GM19025 (cell line): ENCODE measurements at regions not wholly inside any gene's neighbourhood (a gene's known extent, or its start where the extent isn't known, plus 50 kb on each side); places are given as distances from the start of the nearest gene placed in this dataset.

Experiments
- ATAC-seq: cut with Tn5 transposase; IDR thresholded peaks from one replicate; pipeline ENCODE4 v1.9.1; 2021; ENCODE audit warnings: mild to moderate bottlenecking, low read depth, moderate library complexity; ENCODE audit not compliant: unreplicated experiment

DNA sequence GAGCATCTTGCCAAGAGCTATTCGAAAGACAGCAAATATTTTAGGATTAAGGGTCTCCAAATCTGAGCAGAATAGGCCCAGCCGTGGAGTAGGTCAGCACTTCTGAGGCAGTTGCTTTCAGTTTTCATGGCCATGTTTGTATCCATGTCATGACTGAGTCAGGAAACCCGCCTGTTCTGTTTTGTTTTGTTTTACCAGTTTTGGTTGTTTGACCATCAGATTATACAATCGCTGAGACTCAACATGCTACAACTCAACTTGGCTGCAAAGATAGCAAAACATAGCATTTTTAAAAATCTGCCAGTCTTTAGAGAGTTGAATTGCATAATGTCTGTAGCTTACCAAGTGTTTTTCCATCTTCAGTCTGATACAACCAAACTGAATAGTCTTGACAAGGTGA is 185.1 kb upstream of the ZNF462 start:
- no peak for ATAC-seq

DNA sequence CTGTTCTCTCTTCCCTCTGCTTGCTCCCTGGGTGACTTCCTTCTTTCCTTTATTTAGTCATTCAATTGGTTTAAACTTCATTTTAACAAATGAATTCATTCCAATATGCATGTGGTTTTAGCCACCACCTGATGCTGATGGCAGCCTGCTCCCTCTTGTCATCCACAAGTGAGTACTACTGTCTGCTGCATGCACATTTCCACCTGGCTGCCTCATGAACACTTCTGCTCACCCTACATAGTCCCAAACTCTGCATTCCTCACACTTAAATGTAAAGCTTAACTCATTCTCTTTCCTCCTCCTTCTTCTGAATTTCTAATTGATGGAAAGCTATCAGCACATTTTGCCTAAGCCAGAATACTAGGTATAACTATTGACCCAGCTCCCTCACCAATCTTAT is 184.7 kb upstream of the ZNF462 start:
- no peak for ATAC-seq

DNA sequence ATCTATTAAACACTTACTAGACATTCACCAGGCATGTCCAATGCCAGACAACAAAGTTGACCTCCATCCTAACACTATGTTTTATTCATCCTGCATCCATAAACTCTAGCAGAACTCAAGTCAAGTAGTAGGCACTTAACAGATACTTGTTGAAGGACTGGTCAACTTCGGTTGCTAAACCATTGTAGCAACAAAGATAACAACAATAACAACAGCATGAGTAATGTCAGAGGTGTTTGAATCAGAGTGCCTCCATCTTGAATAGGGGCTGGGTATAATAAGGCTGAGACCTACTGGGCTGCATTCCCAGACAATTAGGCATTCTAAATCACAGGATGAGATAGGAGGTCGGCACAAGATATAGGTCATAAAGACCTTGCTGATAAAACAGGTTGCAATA is 180.5 kb upstream of the ZNF462 start:
- no peak for ATAC-seq

DNA sequence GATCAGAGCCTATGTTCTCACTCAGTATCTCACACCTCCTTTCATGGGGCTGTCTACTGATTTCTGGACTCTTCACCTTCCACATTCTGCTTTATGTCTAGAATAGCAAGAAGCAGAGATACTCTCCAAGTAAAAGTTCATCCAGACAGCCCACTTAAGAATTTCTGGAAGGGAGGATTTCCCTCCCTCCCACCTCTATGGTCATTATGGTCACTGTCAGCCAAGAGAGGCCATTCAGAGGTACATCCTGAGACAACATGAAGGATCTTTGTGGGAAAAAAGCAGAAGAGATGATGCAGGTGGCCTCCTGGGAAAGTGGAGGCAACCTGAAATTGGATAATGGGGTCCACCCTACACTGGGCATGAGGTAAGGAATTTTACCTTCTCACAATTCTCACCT is 179.5 kb upstream of the ZNF462 start:
- no peak for ATAC-seq

DNA sequence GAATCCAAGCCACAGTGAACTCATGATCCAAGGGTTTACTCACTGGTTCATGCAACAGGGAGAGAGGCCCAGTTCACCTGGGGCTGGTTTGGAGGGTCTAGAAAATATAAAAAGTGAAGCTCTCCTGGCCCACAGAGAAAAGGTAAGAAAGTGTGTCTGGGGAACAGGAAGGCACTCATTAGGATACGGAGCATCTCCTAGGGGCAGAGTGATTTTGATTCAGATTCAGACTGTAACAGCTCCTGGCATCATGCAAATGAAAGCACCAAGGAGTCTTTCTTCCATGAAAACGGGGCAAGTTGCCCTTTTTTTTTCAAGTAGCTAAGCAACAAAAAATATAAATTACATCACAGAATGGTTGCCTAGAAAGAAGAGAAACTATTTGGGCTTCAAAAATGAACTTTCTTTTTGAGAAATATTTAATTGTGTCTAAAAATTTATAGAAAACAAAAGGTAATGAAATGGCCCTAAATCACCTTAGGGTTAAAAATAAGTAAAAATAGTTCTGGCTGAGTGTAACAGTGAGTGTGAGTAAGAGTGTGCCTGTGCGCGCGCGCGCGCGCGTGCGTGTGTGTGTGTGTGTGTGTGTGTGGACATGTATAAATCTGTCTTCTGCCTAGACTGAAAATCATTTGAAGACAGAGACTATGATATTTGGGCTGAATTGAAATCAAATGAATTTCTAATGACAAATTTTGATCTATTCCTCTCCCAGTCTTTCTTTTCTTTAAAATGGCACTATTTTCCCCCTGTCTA is 177.8 kb upstream of the ZNF462 start:
- ATAC-seq, result no peak

DNA sequence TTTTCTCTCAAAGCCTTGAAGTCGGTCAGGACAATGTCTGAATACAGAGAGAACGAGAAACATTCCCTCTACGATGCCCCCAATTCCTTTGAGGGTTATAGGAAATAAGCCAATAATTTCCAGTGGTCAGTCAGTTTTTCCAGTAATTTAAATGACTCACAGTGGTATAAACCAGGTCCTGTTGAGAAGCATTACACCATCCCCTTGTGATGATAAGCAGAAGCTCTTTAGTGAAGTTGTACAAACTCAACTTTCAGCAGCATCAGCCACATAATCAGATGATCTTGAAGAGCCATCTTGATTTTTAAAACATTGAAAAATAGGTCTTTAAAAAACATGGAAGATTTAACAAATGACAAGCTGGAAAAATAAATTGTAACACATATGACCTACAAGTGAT is 173.9 kb upstream of the ZNF462 start:
- no peak for ATAC-seq

DNA sequence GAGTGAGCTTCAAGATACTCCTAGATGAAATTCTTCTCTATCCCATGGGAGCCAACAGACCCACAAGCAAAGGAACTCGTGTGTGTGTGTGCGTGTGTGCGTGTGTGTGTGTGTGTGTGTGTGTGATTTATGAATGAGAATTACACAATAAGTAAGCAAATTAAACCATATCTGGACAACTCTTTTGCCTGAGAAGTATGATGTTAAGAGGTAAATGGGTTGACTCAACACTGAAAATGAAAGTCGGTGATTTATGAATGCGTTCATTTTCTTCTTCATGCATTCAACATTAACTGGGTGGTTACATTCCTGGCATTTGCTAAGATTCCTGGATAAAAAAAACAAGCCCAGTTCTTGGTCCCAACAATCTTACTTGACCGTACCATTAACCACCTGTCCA is 171.3 kb upstream of the ZNF462 start:
- no peak for ATAC-seq

DNA sequence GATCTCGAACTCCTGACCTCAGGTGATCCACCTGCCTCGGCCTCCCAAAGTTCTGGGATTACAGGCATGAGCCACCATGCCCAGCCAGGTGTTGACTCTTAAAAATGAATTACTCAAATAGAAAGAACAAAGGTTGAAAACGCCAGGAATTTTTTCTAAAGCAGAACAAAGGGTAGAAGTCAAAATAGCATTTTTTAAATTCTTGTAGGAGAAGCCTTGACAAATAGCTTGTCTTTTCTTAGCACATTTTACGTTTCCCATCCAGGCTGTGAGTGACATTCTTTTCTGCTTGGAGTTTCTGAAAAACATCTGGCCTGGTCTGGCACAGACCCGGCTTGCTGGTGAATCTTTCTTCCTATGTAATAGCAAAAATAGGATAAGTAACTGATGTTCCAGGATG is 169.4 kb upstream of the ZNF462 start:
- no peak for ATAC-seq

DNA sequence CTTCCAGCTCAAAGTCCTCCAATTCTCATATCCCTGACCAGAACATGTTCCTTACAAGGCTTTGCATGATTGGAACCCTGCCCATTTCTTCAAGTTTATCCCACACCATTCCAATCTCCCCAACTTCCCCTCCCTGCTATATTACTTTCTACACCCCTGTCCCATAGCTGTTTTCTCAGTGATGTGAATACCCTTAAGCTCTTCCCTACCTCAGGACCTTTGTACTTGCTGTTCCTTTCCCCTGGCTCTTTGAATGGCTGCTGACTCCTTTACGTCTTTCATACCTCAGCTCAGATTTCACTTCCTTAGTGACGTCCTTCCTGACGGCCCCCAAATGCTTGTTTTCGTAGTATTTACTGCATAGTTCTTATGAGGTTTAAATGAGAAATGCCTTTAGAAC is 166.2 kb upstream of the ZNF462 start:
- no peak for ATAC-seq

DNA sequence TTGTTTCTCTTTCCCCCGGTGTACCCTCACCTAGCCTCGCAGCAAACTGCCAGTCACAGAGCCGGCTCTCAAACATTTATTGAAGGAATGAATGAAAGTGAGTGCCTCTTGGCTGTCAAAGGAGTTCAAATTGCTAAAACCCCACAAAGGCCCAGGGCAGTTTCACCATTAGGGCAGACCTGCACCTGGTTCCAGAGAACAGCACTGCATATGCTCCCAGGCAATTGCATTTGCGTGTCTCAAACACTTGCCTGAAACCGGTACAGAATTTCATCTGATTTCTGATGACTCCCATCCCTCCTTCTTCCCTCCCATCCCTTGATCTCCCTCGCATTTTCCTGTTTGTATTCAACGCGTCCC is 165.6 kb upstream of the ZNF462 start:
- no peak for ATAC-seq

DNA sequence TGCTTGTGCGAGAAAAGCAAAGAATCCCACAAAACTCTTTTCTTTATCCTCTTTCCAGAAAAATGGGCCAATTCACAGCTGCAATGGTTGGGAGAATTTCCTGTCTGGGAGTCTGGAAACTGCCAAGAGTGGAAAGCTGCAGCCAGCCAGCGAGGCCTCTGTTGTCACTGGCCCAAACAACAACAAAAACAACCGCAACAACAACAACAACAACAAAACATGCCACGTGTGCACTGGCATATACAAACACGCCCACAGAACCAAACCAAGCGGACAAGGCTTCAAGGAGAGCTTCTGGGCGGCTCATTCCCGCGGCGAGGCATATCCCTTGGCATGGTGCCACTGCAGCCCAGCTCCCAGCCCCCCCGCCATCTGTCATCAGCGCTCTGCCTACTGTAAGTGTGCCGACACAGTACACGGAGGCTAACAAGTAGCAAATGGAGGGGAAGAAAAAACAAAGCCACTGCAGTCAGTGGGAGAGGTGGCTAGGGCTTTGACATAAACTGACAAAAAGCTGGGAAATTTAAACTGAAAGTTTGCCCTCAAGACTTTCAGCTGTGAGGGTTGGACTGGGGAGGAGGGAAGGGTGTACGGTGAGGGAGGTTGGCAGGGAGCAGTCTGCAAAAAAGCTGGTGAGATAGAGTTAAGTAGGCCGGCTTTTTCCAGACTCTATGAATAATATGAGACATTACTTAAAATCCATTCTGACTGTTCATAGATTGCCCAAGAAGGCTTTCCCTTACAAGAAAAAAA is 165.0 kb upstream of the ZNF462 start:
- no peak for ATAC-seq

DNA sequence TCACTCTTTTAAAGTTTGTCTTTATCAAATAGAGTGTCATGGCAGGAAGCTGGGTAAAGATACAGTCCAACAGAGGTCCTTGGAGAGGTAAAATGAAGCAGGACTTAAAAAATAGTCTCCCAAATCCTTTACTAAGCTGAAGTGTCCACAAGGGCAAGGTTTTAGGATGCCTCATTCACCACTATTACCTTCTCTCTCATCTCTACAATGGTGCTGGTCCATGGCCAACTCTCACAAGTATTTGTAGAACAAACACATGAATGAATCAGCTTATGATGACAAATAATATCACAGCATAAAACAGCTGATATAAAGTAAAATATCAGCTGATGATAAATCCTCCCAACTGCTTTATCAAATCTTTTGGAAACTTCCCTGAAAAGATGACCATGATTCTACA is 162.3 kb upstream of the ZNF462 start:
- no peak for ATAC-seq

DNA sequence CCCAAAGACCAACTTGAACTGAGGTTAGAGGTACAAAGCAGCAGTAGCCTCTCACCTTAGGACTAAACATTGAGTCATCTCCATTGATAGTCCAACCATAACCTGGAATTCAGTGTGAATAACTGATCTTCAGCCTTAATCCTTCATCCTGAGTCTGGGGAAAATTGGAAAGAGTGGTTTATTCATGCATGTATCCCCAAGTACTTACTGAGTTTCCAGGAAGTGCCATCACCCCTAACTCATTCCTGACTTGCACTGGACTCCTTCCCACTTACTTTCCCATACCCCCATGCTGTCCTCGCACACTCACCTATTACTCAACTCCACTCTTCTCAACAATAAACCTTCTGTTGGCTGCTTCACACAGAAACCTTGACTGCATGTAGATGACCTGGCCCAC is 161.4 kb upstream of the ZNF462 start:
- no peak for ATAC-seq

DNA sequence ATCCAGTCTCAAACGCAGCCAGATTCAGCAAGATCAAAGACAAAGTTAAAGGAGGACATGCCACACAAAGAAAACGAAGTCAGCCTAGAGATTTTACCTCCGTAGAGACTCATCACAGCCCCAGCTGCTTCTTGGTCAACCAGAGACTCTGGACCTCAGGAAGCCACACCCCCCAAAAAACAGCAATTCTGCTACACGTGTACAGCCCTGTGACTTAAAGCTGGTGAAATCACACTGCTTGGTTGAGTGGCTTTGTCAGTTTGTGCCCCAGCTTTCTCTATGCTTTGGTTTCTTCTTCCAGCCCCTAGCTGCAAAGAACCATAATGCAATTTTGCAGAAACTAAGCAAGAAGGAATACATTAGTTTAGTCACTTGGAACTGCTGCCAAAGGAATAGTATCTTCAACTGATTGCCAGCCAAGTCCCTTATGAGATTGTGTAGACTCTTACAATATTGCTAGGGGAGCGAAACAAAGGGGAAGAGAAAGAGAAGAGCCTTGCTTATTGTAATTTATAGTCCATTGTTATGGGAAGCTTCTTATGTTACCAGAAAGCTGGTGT is 158.8 kb upstream of the ZNF462 start:
- no peak for ATAC-seq

DNA sequence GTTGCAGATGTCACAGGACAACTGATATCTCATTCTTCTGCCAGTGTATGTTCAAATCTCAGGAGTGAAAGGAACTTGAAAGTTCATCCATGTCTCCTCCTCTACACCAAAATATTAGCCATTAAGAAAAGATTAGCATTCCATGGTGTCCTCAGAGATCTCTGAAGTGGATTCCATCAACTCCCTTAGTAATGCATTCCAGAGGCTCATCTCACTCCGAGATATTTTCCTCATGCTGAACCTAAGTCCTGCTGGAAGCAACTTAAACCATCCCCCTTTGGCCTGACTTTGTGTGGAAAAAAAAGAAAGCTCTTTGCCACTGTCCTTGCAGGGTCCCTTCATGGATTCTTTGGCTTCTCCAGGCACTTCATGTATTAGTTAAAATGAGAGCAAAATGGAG is 155.7 kb upstream of the ZNF462 start:
- no peak for ATAC-seq

DNA sequence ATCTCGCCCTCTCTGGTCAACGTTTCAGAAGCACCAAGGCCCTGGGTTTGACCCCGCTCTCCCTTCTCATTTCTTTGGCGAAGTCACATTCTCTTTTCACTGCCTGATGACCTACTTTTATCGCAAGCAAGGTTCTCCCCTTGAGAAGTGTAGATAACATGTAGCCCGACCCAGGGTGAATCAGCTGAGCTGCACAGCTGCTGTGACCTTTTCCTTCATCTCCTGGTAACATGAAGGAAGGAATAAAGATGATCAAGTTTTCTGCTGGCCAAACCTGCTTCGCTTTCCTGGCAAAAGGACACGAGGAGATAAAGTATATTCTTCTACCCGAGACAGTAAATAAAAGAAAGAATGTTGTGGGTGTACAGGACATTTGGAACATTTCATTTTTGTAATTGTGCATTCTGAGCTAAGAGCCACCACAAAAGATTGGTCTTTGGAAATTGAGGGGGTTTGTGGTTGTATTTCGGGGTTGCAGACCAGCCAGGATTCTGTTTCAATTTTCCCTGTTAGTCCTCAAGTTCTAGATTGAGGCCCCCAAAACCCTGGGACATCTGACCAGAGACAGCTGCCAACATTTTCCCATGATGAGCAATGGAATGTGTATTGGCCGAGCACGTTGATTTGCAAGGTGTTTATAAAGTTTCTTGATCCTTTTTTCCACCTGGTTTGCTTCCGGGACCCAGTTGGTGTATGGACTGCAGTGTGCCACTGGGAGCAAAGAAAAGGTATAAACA is 155.1 kb upstream of the ZNF462 start:
- no peak for ATAC-seq

DNA sequence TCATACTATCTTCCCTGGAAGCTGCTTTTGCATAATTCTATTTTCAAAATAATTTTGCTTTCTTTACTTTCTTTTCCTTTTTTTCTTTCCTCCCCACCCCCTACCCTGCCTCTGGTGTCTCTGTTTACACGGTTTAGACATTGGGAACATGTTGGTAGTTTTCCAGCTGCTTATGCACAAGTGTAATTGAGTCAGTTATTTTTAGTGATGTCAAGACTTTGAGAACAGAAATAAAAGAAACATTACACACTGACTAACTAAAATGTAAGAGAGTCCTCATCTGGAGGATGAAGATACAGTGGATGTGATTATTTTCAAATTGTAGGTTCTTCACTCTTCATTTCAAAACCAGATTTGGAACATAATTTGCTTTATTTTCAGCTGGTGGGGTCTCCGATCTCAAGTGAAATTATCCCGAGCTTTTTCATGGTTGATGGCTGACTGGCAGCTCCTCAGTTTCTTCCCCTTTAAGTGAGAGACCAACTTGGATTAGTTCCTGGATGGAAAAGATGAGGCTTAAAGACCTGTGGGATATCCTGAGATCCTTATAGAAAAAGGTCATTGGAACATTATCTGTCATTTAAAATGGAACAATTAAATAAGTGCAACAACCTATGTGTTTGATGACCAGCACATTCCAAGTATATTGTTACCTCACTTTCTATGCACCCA is 154.4 kb upstream of the ZNF462 start:
- no peak for ATAC-seq

DNA sequence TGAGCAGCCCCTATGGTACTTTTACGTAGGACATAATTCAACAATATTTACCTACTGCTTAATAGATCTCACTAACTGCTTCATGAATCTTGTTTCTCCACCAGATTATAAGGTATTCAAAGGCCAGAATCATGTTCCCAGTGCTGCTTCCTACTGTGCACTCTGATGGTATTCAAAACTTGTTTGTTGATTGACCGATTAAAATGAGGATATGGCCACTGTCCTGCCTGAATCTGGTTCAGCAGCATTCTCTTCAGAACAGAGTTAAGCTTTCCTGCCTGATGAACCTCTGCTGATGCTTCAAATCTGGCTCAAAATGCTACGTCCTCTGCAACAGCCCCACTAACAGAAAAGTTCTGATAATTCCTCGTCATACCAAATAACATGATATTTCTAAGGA is 150.7 kb upstream of the ZNF462 start:
- no peak for ATAC-seq

DNA sequence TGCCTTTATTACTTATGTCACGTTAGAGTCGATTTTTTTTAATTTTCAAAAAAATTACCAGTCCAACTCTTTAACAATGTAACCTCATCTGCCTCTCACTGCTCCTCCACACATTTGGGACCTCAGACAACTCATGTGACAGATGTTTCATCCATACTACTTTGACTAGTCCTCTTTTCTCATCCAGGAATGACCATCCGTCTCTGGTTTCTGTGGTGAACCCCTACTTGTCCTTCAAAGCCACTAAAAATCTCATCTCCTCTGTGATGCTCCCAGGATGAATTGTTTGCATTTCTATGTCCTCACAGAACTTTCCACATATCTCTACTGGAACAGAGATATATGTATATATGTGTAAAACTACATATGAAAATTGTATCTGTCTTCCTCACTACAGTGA is 149.8 kb upstream of the ZNF462 start:
- ATAC-seq, result no peak

DNA sequence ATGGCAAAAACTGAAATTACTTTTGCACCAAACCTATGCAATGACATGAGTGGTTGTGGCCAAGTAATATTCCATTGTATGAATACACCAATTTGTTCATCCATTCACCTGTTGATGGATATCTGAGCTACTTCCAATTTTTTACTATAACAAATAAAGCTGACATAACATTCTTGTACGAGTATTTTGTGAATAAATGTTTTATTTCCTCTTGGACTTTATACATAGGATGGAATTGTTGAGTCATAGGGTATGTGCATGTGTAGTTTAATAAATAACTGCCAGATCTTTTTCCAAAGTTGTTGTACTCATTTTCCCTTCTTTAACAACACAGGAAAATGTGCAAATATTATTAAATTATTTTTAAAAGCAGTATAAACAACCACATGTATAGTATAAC is 146.1 kb upstream of the ZNF462 start:
- no peak for ATAC-seq

DNA sequence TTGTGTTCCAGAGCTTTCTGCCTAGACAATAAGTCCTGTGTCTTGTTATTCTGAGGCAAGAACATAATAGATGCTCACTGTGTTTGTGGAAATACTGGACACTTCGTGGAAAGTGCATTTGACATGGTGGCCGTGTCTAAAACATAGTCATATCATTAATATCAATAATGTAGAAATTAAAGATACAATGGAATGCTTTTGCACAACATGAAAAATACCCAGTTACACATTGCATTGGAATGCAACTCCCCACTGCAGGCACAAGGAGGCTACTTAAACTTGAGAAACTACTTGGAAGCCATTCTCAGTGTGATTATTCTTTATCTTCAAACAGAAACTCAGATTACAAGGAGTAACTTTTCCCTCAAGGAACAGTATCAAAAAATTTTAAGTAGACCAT is 145.3 kb upstream of the ZNF462 start:
- ATAC-seq, result no peak
